Nephron progenitor cell (in vitro differentiated cells): ENCODE measurements at regions not wholly inside any gene's neighbourhood (a gene's known extent, or its start where the extent isn't known, plus 50 kb on each side); places are given as distances from the start of the nearest gene placed in this dataset.

ENCODE experiments used
- DNase-seq: peaks from one replicate; pipeline ENCODE4 v3.0.0; 2021
- H3K27ac Mint-ChIP-seq: 2 replicates; pipeline ENCODE4 v1.8.0; 2021; ENCODE audit warnings: mild to moderate bottlenecking, moderate library complexity, mixed read lengths
- H3K27me3 Mint-ChIP-seq: 2 replicates; pipeline ENCODE4 v1.8.0; 2021; ENCODE audit warnings: mild to moderate bottlenecking, low read depth, mixed read lengths; ENCODE audit not compliant: poor library complexity
- H3K36me3 Mint-ChIP-seq: 2 replicates; pipeline ENCODE4 v1.8.0; 2021; ENCODE audit warnings: low read depth, mixed read lengths
- H3K4me1 Mint-ChIP-seq: 2 replicates; pipeline ENCODE4 v1.8.0; 2021; ENCODE audit warnings: mixed read lengths
- H3K4me3 Mint-ChIP-seq: 2 replicates; pipeline ENCODE4 v1.8.0; 2021; ENCODE audit warnings: mild to moderate bottlenecking, moderate library complexity, mixed read lengths
- H3K9me3 Mint-ChIP-seq: 2 replicates; pipeline ENCODE4 v1.8.0; 2021; ENCODE audit warnings: mild to moderate bottlenecking, moderate library complexity, mixed read lengths
- CTCF ChIP-seq: fragments of 200-600 bp; sonication (generic); IDR thresholded peaks from 2 replicates; pipeline ENCODE4 v1.5.0; 2021; ENCODE audit warnings: antibody characterized with exemption

DNA sequence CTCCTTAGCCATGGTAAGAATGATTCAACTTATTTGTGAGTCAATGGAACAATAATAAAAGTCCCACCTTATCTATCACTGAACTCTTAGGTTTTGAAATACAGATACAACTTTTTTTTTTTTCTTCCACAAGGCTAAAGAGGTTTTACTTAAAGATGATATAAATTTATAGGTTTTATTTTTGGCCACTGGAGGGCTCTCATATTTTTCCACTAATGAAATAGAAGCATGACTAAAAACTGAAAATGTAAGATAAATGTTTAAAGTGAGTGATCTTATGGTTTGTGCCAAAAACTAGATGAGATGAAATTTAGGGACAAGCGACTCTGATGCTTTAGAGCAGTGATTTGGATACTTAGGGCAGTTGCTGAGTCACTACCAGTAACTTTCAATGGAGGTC is 499.0 kb downstream of the NUF2 start:
- H3K4me3 Mint-ChIP-seq = no peak overlapping the region
- H3K27me3 Mint-ChIP-seq = peaks cover 3% of the 10 kb centered on the region
- H3K36me3 Mint-ChIP-seq = no peaks in the 10 kb centered on the region
- no peaks in the 10 kb centered on the region for H3K9me3 Mint-ChIP-seq
- TF ChIP-seq CTCF = no peak
- H3K27ac Mint-ChIP-seq = no peak overlapping the region
- no peak for DNase-seq
- no peaks in the 10 kb centered on the region for H3K4me1 Mint-ChIP-seq

DNA sequence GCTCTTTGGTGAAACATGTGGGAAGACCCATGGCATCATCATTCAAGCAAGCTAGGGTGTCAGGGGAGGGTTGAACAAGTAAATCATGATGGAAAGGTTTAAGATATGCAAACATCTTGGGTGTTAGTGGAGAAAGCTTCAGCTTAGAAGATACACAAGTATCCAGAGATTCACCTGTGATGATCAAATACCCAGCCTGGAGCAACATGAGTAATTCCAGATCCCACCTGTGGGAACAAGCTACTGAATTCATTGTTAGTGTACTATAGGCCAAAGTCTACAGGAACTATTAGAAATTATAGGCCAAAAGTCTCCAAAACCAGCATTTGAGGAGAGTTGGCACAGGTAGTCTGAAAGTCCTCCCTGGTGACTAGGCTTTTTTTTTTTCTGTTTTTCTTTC is 499.9 kb downstream of the NUF2 start:
- Mint-ChIP-seq H3K4me3 (no peak overlapping the region), H3K9me3 (no peaks in the 10 kb centered on the region)

GRCh38 chr1:163823017-163823416 is 501.3 kb downstream of the NUF2 start:
- DNase-seq = no peak
- no peaks in the 10 kb centered on the region for H3K36me3 Mint-ChIP-seq
- no peaks in the 10 kb centered on the region for H3K27me3 Mint-ChIP-seq
- H3K9me3 Mint-ChIP-seq = no peaks in the 10 kb centered on the region
- H3K4me3 Mint-ChIP-seq = no peak overlapping the region
- no peak overlapping the region for H3K27ac Mint-ChIP-seq
- H3K4me1 Mint-ChIP-seq = no peaks in the 10 kb centered on the region
- no peak for TF ChIP-seq CTCF

More for the DNA sequence above, 499.9 kb downstream of the NUF2 start:
- no peak for DNase-seq
- Mint-ChIP-seq H3K4me1 (no peaks in the 10 kb centered on the region), H3K27me3 (no peaks in the 10 kb centered on the region), H3K27ac (no peak overlapping the region), H3K36me3 (no peaks in the 10 kb centered on the region)
- TF ChIP-seq CTCF = no peak

DNA sequence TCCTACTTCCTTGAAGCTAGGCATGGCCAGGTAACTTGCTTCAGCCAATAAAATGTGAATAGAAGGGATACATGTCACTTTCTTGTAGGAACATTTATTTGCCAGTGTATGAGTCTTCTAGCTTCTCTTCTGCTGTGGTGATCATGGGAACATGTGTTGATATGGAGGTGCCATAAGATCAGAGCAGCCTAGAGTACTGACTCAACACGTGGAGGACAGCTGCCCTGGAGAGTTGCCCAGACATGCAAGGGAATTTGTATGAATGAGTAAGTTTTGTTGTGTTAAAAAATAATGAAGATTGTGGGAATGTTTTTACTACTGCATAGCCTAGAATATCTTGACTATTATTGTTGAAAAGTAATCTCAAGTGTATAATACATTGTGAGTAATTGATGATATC is 502.3 kb downstream of the NUF2 start:
- Mint-ChIP-seq H3K36me3 (no peaks in the 10 kb centered on the region), H3K4me3 (no peak overlapping the region), H3K4me1 (no peaks in the 10 kb centered on the region), H3K27ac (no peak overlapping the region), H3K9me3 (no peaks in the 10 kb centered on the region), H3K27me3 (no peaks in the 10 kb centered on the region)
- no peak for TF ChIP-seq CTCF
- DNase-seq = no peak

- DNase-seq = no peak
Measured at GRCh38 chr1:163824490-163824889, 502.7 kb downstream of the NUF2 start.

More at GRCh38 chr1:163824490-163824889, 502.7 kb downstream of the NUF2 start:
- H3K9me3 Mint-ChIP-seq = no peaks in the 10 kb centered on the region
- no peaks in the 10 kb centered on the region for H3K4me1 Mint-ChIP-seq
- no peaks in the 10 kb centered on the region for H3K27me3 Mint-ChIP-seq
- H3K4me3 Mint-ChIP-seq = no peak overlapping the region
- no peak overlapping the region for H3K27ac Mint-ChIP-seq
- no peak for TF ChIP-seq CTCF
- no peaks in the 10 kb centered on the region for H3K36me3 Mint-ChIP-seq
